GM18907 (cell line): ENCODE measurements at regions not wholly inside any gene's neighbourhood (a gene's known extent, or its start where the extent isn't known, plus 50 kb on each side); places are given as distances from the start of the nearest gene placed in this dataset.

Experiments used
- ATAC-seq: cut with Tn5 transposase; IDR thresholded peaks from one replicate; pipeline ENCODE4 v1.9.1; 2021; ENCODE audit warnings: mild to moderate bottlenecking, moderate library complexity; ENCODE audit not compliant: unreplicated experiment

GRCh38 chr20:17093782-17094181 is 133.1 kb upstream of the PCSK2 start:
- ATAC-seq = no peak

- ATAC-seq = no peak
These were observed 129.2 kb upstream of the PCSK2 start for GRCh38 chr20:17097603-17098002.

- no peak for ATAC-seq
These were observed 126.3 kb upstream of the PCSK2 start for GRCh38 chr20:17100506-17100905.

GRCh38 chr20:17107127-17107526 is 119.7 kb upstream of the PCSK2 start:
- ATAC-seq = no peak

- ATAC-seq = no peak
These were observed 117.9 kb upstream of the PCSK2 start for GRCh38 chr20:17108896-17109295.

- no peak for ATAC-seq
These were observed 117.5 kb upstream of the PCSK2 start for GRCh38 chr20:17109307-17109706.

GRCh38 chr20:17128206-17128605 is 98.6 kb upstream of the PCSK2 start:
- no peak for ATAC-seq

GRCh38 chr20:17129089-17129488 is 97.8 kb upstream of the PCSK2 start:
- ATAC-seq = no peak

- no peak for ATAC-seq
These were observed 89.1 kb upstream of the PCSK2 start for GRCh38 chr20:17137692-17138091.

GRCh38 chr20:17138237-17138636 is 88.6 kb upstream of the PCSK2 start:
- ATAC-seq = no peak

GRCh38 chr20:17140894-17141293 is 85.9 kb upstream of the PCSK2 start:
- ATAC-seq = no peak

- no peak for ATAC-seq
These were observed 85.3 kb upstream of the PCSK2 start for GRCh38 chr20:17141568-17141967.

- ATAC-seq = no peak
These were observed 84.2 kb upstream of the PCSK2 start for GRCh38 chr20:17142666-17143065.

GRCh38 chr20:17150858-17151257 is 76.0 kb upstream of the PCSK2 start:
- no peak for ATAC-seq

- no peak for ATAC-seq
These were observed 71.4 kb upstream of the PCSK2 start for GRCh38 chr20:17155401-17155800.

- no peak for ATAC-seq
These were observed 68.1 kb upstream of the PCSK2 start for GRCh38 chr20:17158701-17159100.

- ATAC-seq = no peak
These were observed 65.0 kb upstream of the PCSK2 start for GRCh38 chr20:17161673-17162481.

- no peak for ATAC-seq
These were observed 58.7 kb upstream of the PCSK2 start for GRCh38 chr20:17168026-17168612.

- ATAC-seq = no peak
These were observed 57.2 kb upstream of the PCSK2 start for GRCh38 chr20:17169585-17170136.

- no peak for ATAC-seq
These were observed 55.0 kb upstream of the PCSK2 start for GRCh38 chr20:17171746-17172280.

GRCh38 chr20:17172836-17173516 is 53.9 kb upstream of the PCSK2 start:
- ATAC-seq = no peak
